HEK293T (cell line): ENCODE measurements at regions not wholly inside any gene's neighbourhood (a gene's known extent, or its start where the extent isn't known, plus 50 kb on each side); places are given as distances from the start of the nearest gene placed in this dataset.

ENCODE experiments used
- CTCF ChIA-PET: fragments of 350-600 bp; formaldehyde crosslinking; extraction: SDS; loops from one replicate; lab custom pipeline; 2021; ENCODE audit warnings: antibody characterized with exemption, inconsistent platforms; lab: Yijun Ruan, JAX
- POLR2A ChIA-PET: fragments of 350-600 bp; formaldehyde crosslinking; extraction: SDS; loops from one replicate; lab custom pipeline; 2020; ENCODE audit warnings: antibody characterized with exemption, inconsistent platforms; lab: Yijun Ruan, JAX
- DNase-seq: peaks from one replicate; pipeline ENCODE4 v3.0.0; 2012; ENCODE audit warnings: mixed read lengths; ENCODE audit errors: extremely low spot score
- ARNT ChIP-seq: fragments of 450-650 bp; IDR thresholded peaks from 2 replicates; pipeline ENCODE4 v1.6.1; 2017; ENCODE audit warnings: mild to moderate bottlenecking
- BHLHE40 ChIP-seq: fragments of 450-650 bp; IDR thresholded peaks from 2 replicates; pipeline ENCODE4 v1.6.1; 2016; ENCODE audit warnings: mild to moderate bottlenecking, moderate library complexity, borderline replicate concordance
- CTBP1 ChIP-seq: fragments of 450-650 bp; IDR thresholded peaks from 2 replicates; pipeline ENCODE4 v1.6.1; 2016; ENCODE audit warnings: borderline replicate concordance
- ELF4 ChIP-seq: fragments of 450-650 bp; IDR thresholded peaks from 2 replicates; pipeline ENCODE4 v1.6.1; 2017; ENCODE audit warnings: antibody characterized with exemption
- FOXA1 ChIP-seq: fragments of 450-650 bp; IDR thresholded peaks from 2 replicates; pipeline ENCODE4 v1.6.1; 2016; ENCODE audit warnings: mild to moderate bottlenecking
- FOXK2 ChIP-seq: fragments of 450-650 bp; IDR thresholded peaks from 2 replicates; pipeline ENCODE4 v1.6.1; 2016; ENCODE audit warnings: mild to moderate bottlenecking
- FOXM1 ChIP-seq: fragments of 450-650 bp; IDR thresholded peaks from 2 replicates; pipeline ENCODE4 v1.6.1; 2017; ENCODE audit warnings: mild to moderate bottlenecking, borderline replicate concordance
- HDGF ChIP-seq: fragments of 450-650 bp; IDR thresholded peaks from 2 replicates; pipeline ENCODE4 v1.6.1; 2017; ENCODE audit warnings: antibody characterized with exemption, borderline replicate concordance
- L3MBTL2 ChIP-seq: fragments of 450-650 bp; conservative IDR thresholded peaks from 2 replicates; pipeline ENCODE4 v1.6.1; 2016; ENCODE audit warnings: mild to moderate bottlenecking
- LEF1 ChIP-seq: fragments of 450-650 bp; IDR thresholded peaks from 2 replicates; pipeline ENCODE4 v1.6.1; 2017; ENCODE audit warnings: mild to moderate bottlenecking, borderline replicate concordance
- NFRKB ChIP-seq: fragments of 450-650 bp; IDR thresholded peaks from 2 replicates; pipeline ENCODE4 v1.6.1; 2016; ENCODE audit warnings: mild to moderate bottlenecking, moderate library complexity
- SP1 ChIP-seq: fragments of 450-650 bp; IDR thresholded peaks from 2 replicates; pipeline ENCODE4 v1.6.1; 2017
- SUZ12 ChIP-seq: fragments of 450-650 bp; IDR thresholded peaks from 2 replicates; pipeline ENCODE4 v1.6.1; 2016; ENCODE audit warnings: mild to moderate bottlenecking
- TARDBP ChIP-seq: fragments of 450-650 bp; IDR thresholded peaks from 2 replicates; pipeline ENCODE4 v1.6.1; 2016
- ZNF384 ChIP-seq: fragments of 450-650 bp; IDR thresholded peaks from 2 replicates; pipeline ENCODE4 v1.6.1; 2016
- TF ChIP-seq, protein P1 (sequence below): fragments of 450-650 bp; IDR thresholded peaks from 2 replicates; pipeline ENCODE4 v1.6.1; 2016

DNA sequence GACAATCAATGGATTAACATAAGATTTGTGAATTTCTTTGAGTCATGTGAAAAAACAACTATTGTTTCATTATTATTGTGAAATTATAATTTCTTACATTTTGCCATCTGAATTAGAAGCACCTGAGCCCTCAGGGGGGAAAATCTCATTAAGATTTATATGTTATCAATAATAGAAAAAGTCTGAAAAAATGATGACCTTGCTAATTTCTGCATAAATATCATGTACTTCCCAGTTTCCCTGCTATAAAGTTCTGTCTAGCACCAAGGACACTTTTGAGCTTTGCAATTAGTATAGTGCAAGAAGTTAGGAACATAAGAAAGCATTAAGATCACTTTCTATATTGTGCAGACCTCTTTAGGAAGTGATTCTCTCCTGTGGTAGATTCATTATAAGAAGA lies 488.3 kb upstream of the TUSC1 start:
- ChIA-PET CTCF (no interaction called here), POLR2A (no interaction called here)
- no peak for DNase-seq
- TF ChIP-seq SUZ12 (no peak), ELF4 (no peak)

DNA sequence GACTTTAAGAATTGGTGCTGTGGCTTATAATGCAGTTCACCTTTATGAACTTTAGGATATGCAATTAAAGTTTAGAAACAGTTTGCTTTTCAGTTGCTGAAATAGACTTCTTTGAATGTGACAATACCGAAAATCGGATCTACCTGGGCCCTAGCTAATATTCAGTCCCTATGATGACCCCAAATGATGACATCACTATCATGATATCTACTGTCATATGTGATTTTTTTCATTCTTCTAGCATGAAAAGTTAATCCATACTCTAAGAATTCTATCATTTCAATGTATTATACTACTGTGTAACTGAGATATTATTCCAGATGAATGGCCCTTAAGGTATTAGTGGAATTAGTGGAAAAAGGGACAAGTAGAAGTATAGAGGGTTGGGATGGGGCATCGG lies 487.2 kb upstream of the TUSC1 start:
- TF ChIP-seq BHLHE40 (no peak), SUZ12 (no peak), LEF1 (no peak), SP1 (no peak), L3MBTL2 (no peak), ZNF384 (no peak), FOXM1 (no peak)
- POLR2A ChIA-PET = no interaction called here
- CTCF ChIA-PET = no interaction called here
- DNase-seq = no peak

DNA sequence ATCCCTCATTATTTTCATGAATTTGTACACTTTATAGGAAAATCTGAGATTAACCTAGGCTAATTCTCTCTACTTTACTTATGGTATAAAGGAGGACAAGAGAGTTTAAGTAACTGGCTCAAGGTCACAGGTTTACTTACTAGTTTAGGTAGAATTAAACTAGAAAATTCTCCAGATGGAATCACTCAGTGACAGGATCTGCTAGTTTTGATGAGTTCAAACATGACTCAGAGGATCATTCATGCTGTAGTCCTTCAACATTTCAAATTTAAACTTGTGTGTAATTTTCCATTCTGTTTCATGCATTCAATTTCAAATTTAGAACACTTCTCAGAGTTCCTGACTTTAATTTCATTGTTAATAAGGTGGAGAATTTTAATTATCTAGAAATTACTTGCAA lies 485.7 kb upstream of the TUSC1 start:
- DNase-seq = no peak
- TF ChIP-seq FOXA1 (no peak), CTBP1 (no peak), TARDBP (no peak), FOXM1 (no peak), LEF1 (no peak), L3MBTL2 (no peak), ELF4 (no peak), ARNT (no peak), SP1 (no peak), SUZ12 (no peak), BHLHE40 (no peak), HDGF (no peak), NFRKB (no peak), FOXK2 (no peak), ZNF384 (no peak)
- TF ChIP-seq, protein P1, sequence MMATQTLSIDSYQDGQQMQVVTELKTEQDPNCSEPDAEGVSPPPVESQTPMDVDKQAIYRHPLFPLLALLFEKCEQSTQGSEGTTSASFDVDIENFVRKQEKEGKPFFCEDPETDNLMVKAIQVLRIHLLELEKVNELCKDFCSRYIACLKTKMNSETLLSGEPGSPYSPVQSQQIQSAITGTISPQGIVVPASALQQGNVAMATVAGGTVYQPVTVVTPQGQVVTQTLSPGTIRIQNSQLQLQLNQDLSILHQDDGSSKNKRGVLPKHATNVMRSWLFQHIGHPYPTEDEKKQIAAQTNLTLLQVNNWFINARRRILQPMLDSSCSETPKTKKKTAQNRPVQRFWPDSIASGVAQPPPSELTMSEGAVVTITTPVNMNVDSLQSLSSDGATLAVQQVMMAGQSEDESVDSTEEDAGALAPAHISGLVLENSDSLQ = no peak
- POLR2A ChIA-PET = no interaction called here
- CTCF ChIA-PET = no interaction called here

DNA sequence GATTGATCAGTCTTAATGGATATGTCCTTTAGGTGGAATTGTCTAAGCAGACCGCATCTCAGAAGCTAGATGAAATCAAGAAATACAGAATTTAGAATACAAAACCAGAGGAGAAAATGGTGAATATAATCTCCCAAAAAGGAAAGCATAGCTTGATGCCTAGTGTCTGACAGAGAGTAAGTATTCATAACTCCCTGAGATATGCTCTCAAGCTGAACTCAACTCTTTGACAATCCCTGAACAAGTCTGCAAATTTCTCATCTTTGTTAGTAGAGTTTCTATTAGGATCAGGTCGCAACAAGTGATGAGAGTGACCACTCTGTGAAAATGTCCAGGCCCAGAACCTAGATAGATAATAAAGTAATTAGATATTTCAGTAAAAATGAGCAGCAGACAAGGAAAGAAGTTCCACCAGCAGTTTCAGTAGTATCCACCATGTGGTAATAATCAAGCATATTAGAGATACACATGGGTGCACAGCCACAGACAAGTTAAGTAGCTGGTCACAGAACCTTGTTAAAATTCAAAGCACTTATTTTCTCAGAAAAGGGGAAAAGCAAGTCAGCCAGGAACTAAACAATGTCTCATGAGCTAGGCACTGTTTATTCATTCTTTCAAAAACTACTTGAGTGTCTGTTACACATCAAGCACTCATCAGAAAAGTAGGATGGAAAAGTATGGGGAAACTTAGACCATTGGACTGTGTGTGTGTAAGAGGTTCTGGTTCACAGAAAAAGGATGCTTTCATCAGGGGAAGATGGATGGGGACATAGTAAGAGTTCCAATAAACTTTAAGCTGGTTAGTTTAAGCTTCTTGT lies 481.5 kb upstream of the TUSC1 start:
- ChIA-PET CTCF (no interaction called here), POLR2A (no interaction called here)
- no peak for DNase-seq
- no peak for TF ChIP-seq HDGF
- no peak for TF ChIP-seq FOXK2
- no peak for TF ChIP-seq LEF1
- TF ChIP-seq, protein P1 = no peak
- no peak for TF ChIP-seq BHLHE40
- TF ChIP-seq CTBP1 = no peak
- no peak for TF ChIP-seq ARNT
- no peak for TF ChIP-seq ZNF384
- TF ChIP-seq ELF4 = no peak
- TF ChIP-seq TARDBP = no peak
- no peak for TF ChIP-seq L3MBTL2
- no peak for TF ChIP-seq FOXM1
- TF ChIP-seq FOXA1 = no peak
- TF ChIP-seq NFRKB = no peak

DNA sequence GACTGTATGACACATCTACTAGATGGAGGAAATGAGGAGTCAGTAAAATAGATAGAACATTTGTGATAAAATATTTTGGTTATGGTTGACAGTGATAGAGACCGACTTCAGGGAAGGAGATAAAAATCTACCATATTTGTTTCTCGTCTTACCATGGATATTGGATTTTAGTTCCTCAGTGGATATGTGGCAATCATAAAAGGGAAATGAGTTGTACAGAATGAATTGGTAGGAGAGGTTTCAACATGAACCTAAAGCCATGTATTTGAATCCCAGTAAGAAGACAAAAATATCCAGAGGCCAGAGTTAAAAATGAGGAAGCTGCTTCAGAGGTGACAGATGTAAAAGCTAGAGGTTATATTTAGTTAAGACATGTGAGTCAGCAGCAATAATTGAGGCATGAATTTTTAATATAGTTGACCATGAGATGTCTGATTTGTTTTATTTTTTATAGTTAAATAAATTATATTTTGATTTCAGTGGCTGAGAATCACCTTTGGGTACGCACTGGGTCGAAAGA lies 480.4 kb upstream of the TUSC1 start:
- no peak for DNase-seq
- TF ChIP-seq SUZ12 (no peak), FOXK2 (no peak), ZNF384 (no peak), ELF4 (no peak), ARNT (no peak), CTBP1 (no peak), LEF1 (no peak)
- POLR2A ChIA-PET = no interaction called here
- CTCF ChIA-PET = no interaction called here

DNA sequence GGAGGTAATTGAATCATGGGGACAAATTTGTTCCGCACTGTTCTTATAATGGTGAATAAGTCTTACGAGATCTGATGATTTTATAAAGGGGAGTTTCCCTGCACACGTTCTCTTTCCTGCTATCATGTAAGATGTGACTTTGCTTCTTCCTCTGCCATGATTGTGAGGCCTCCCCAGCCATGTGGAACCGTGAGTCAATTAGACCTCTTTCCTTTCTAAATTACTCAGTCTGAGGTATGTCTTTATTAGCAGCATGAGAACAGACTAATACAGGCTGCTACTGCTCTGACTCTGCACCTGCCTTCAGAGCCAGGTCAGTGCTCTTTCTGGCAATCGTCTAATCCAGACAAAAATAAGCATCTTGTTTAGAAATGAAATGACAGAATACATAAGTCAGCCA lies 479.2 kb upstream of the TUSC1 start:
- TF ChIP-seq CTBP1 (no peak), NFRKB (no peak), FOXK2 (no peak), LEF1 (no peak)
- ChIA-PET POLR2A (no interaction called here), CTCF (no interaction called here)
- DNase-seq = no peak

DNA sequence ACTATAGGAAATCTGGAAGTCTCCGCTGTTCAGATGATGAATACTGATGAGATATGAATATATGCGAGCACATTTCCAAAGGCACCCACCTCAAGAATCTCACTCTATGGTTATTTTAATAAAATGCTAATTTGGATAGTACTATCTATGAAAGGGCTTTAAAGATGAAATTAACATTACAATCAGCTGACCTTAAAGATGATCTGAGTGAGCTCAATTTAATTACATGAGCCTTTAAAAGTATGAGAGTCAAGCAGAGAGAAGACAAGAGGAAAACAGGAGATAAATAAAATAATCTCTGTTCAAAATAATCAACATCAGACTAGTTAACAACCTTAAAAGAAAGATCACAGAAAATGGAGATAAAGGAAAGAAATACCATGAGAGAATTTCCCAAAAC lies 474.1 kb upstream of the TUSC1 start:
- ChIA-PET CTCF (interaction anchor here (0.6 kb wide), 1 partner anchor 588 kb away, joined by 3 read pairs; no protein-coding TSS in a partner anchor), POLR2A (no interaction called here)
- TF ChIP-seq SUZ12 (no peak), L3MBTL2 (no peak), HDGF (no peak), ELF4 (no peak), ARNT (no peak), FOXK2 (no peak), TARDBP (no peak), FOXM1 (no peak), CTBP1 (no peak), ZNF384 (no peak), BHLHE40 (no peak), FOXA1 (no peak), LEF1 (no peak), NFRKB (no peak), SP1 (no peak)
- TF ChIP-seq, protein P1 = no peak
- DNase-seq = no peak
